Neuronal stem cell (in vitro differentiated cells): ENCODE measurements at regions not wholly inside any gene's neighbourhood (a gene's known extent, or its start where the extent isn't known, plus 50 kb on each side); places are given as distances from the start of the nearest gene placed in this dataset.

Experiments used
- DNase-seq: peaks from one replicate; pipeline ENCODE4 v3.0.0-alpha.2; 2013; ENCODE audit warnings: low spot score
- H2AFZ ChIP-seq: one replicate; pipeline ENCODE4 v1.6.1; 2013; ENCODE audit warnings: mild to moderate bottlenecking, low read length, inconsistent platforms
- H2AK5ac ChIP-seq: 2 replicates; pipeline ENCODE4 v1.6.1; 2013; ENCODE audit warnings: low read depth, mild to moderate bottlenecking, inconsistent platforms, low read length, moderate library complexity, mixed read lengths
- H2BK120ac ChIP-seq: 2 replicates; pipeline ENCODE4 v1.6.1; 2013; ENCODE audit warnings: low read depth, mild to moderate bottlenecking, inconsistent platforms, low read length, moderate library complexity, mixed read lengths
- H2BK12ac ChIP-seq: one replicate; pipeline ENCODE4 v1.6.1; 2013; ENCODE audit warnings: low read length, inconsistent platforms
- H2BK15ac ChIP-seq: 2 replicates; pipeline ENCODE4 v1.6.1; 2013; ENCODE audit warnings: mild to moderate bottlenecking, low read length, inconsistent platforms, mixed read lengths
- H2BK5ac ChIP-seq: one replicate; pipeline ENCODE4 v1.6.1; 2013; ENCODE audit warnings: inconsistent platforms, mild to moderate bottlenecking, low read length, moderate library complexity
- H3K14ac ChIP-seq: one replicate; pipeline ENCODE4 v1.6.1; 2013; ENCODE audit warnings: low read length, inconsistent platforms
- H3K18ac ChIP-seq: 2 replicates; pipeline ENCODE4 v1.6.1; 2013; ENCODE audit warnings: low read length, inconsistent platforms
- H3K23ac ChIP-seq: 2 replicates; pipeline ENCODE4 v1.6.1; 2013; ENCODE audit warnings: low read depth, mild to moderate bottlenecking, mixed read lengths, low read length, inconsistent platforms; ENCODE audit not compliant: poor library complexity
- H3K27ac ChIP-seq: replicated peaks from 3 replicates; pipeline ENCODE4 v1.5.1; 2013; ENCODE audit warnings: low read length, inconsistent platforms
- H3K27me3 ChIP-seq, 3 experiments: 2 replicates each; pipeline ENCODE4 v1.6.1; 2013; ENCODE audit warnings: low read length in 3 of 3, mild to moderate bottlenecking in 2 of 3, inconsistent platforms in 1 of 3, low read depth in 1 of 3, mixed read lengths in 1 of 3, moderate library complexity in 1 of 3; ENCODE audit not compliant: control insufficient read depth in 3 of 3, insufficient read depth in 3 of 3
- H3K36me3 ChIP-seq, 2 donors: replicated peaks in 1 of 2; 2 replicates each; pipeline ENCODE4 v1.6.1; 2013; ENCODE audit warnings: low read length in 2 of 2; ENCODE audit not compliant: control insufficient read depth in 2 of 2, insufficient read depth in 2 of 2
- H3K4ac ChIP-seq: 2 replicates; pipeline ENCODE4 v1.6.1; 2013; ENCODE audit warnings: inconsistent platforms, mild to moderate bottlenecking, low read length, moderate library complexity
- H3K4me1 ChIP-seq, 2 donors: 1 replicate in 1 of 2; 2 replicates in 1 of 2; pipeline ENCODE4 v1.6.1; 2013; ENCODE audit warnings: low read length in 2 of 2, low read depth in 1 of 2; ENCODE audit not compliant: control insufficient read depth in 2 of 2, insufficient read depth in 1 of 2
- H3K4me2 ChIP-seq: one replicate; pipeline ENCODE4 v1.6.1; 2013; ENCODE audit warnings: mild to moderate bottlenecking, low read length, inconsistent platforms; ENCODE audit not compliant: insufficient read depth, poor library complexity, severe bottlenecking
- H3K4me3 ChIP-seq, 2 donors: 2 replicates each; pipeline ENCODE4 v1.5.1; 2013; ENCODE audit warnings: low read length in 2 of 2, mild to moderate bottlenecking in 2 of 2, inconsistent platforms in 1 of 2, moderate library complexity in 1 of 2
- H3K79me1 ChIP-seq: one replicate; pipeline ENCODE4 v1.6.1; 2013; ENCODE audit warnings: low read depth, mild to moderate bottlenecking, inconsistent platforms, low read length, moderate library complexity
- H3K9ac ChIP-seq: one replicate; pipeline ENCODE4 v1.6.1; 2013; ENCODE audit warnings: mild to moderate bottlenecking, low read depth, low read length, inconsistent platforms; ENCODE audit not compliant: poor library complexity
- H3K9me3 ChIP-seq, 2 donors: replicated peaks in 1 of 2; 2 replicates each; pipeline versions ENCODE3 to v1.6.1; 2013; ENCODE audit warnings: low read length in 2 of 2, mild to moderate bottlenecking in 2 of 2, inconsistent platforms in 1 of 2, low read depth in 1 of 2, mixed read lengths in 1 of 2, moderate library complexity in 1 of 2; ENCODE audit not compliant: control insufficient read depth in 2 of 2, insufficient read depth in 1 of 2
- H4K8ac ChIP-seq: one replicate; pipeline ENCODE4 v1.6.1; 2013; ENCODE audit warnings: low read depth, mild to moderate bottlenecking, inconsistent platforms, low read length, moderate library complexity
- H4K91ac ChIP-seq: one replicate; pipeline ENCODE4 v1.6.1; 2013; ENCODE audit warnings: low read length, low read depth, mild to moderate bottlenecking, inconsistent platforms; ENCODE audit not compliant: poor library complexity
- WGBS, 2 donors: extraction: QIAGEN DNeasy Blood & Tissue Kit; methylation state at CpG; one replicate each; pipeline ENCODE4 v1.1.7; 2013; ENCODE audit warnings: missing lambda C conversion rate in 2 of 2, mixed read lengths in 1 of 2; ENCODE audit not compliant: insufficient read length in 2 of 2, insufficient replicate concordance in 1 of 2; ENCODE audit errors: extremely low coverage in 2 of 2; 5-methylcytosine and 5-hydroxymethylcytosine counted together

DNA sequence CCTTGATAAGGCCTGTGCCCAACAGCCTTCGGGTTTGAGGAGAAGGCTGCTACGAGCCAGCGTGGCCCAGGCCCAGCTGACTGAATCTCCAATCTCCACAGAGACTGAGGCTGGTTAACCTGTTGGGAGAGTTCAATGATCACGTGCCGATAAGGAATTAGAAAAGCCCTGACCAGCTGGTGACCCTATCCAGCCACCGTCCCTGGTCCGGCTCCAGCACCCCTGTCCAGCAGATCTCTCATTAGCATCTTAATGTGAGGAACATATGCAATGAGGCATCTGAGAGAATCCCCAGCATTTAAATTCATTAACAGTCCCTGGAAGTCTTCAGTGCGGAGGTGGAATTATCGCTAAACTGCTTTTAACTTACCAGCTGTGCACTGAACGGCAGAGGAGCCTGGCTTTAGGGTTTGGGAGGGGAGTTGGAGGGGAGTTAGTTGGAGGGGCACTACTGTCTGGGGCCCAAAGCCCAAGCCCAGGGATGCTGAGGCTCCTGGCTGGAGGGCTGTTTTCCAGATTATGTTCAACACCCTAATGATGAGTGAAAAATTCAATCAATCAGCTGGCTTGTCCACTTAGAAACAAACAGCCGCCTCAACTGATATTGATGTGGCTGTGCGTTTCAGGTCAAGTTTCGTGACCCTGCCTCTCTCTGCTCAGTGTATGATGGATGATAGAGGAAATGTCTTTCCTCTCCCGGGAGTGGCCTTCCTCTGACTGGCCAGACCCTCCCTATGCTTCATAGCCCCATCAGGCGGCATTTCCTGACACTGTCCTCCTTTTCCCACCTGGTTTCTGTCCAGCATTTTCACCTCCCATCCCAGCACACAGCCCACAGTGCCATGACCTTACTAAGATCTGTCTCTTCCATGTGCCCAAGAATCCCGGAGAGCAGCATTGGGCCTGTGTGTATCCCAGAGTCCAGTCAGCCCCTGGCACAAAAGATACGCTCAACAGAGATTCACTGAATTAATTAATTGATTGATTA lies 184.5 kb downstream of the CCT6B start:
- Histone ChIP-seq H3K18ac (no peak overlapping the region), H3K27ac (no peak overlapping the region)

DNA sequence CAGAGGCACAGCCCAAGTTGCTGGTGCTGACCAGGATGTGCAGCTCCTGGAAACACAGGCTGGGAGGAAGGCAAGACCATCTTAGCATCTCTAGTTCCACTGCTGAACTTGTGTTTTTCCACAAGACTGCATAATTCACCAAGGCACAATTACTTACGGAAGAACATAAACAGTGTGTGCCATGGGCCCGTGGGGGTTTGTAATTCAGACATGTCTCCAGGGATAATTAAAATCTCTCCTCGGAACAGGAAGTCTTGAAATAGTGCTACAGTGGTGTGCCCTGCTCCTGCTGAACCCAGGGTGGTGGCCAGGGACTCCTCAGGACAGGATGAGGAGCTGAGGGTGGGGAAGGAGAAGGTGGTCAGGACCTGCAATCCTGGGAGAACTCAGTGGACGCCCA lies 188.2 kb downstream of the CCT6B start:
- Histone ChIP-seq H2BK120ac (no peak overlapping the region), H3K4me1 (peaks cover 0 to 5% of the 10 kb centered on the region in 2 donors), H2AK5ac (no peak overlapping the region), H3K4ac (no peak overlapping the region), H3K4me3 (no peak overlapping the region), H3K18ac (no peak overlapping the region), H4K8ac (no peak overlapping the region), H3K79me1 (no peaks in the 10 kb centered on the region), H3K9me3 (no peaks in the 10 kb centered on the region), H3K27me3 (peaks cover 0 to 12% (median 0%) of the 10 kb centered on the region in 3 experiments), H4K91ac (no peak overlapping the region), H2BK12ac (no peak overlapping the region), H3K36me3 (no peaks in the 10 kb centered on the region), H3K27ac (no peak overlapping the region), H3K4me2 (no peak overlapping the region), H3K23ac (no peak overlapping the region), H2BK5ac (no peak overlapping the region), H3K14ac (no peak overlapping the region), H3K9ac (no peak overlapping the region), H2AFZ (no peak overlapping the region), H2BK15ac (no peak overlapping the region)
- no CpG with 5 or more reads among the region's 4 CpGs for WGBS, 2 donors
- DNase-seq = no peak

More for the DNA sequence above, 184.5 kb downstream of the CCT6B start:
- no peak overlapping the region for H3K4me2 ChIP-seq
- H2BK15ac ChIP-seq = no peak overlapping the region
- DNase-seq = no peak
- H3K4me1 ChIP-seq = peaks cover 0 to 12% of the 10 kb centered on the region in 2 donors
- peaks cover 0 to 9% (median 0%) of the 10 kb centered on the region in 3 experiments for H3K27me3 ChIP-seq
- H4K91ac ChIP-seq = no peak overlapping the region
- H2AK5ac ChIP-seq = no peak overlapping the region
- no peak overlapping the region for H4K8ac ChIP-seq
- no CpG with 5 or more reads among the region's 17 CpGs for WGBS, 2 donors
- H3K9me3 ChIP-seq = peaks cover 0 to 4% of the 10 kb centered on the region in 2 donors
- no peak overlapping the region for H3K14ac ChIP-seq
- no peak overlapping the region for H3K4me3 ChIP-seq
- no peak overlapping the region for H3K23ac ChIP-seq
- no peak overlapping the region for H3K4ac ChIP-seq
- H3K36me3 ChIP-seq = no peaks in the 10 kb centered on the region
- H2BK12ac ChIP-seq = no peak overlapping the region
- H2BK5ac ChIP-seq = no peak overlapping the region
- no peaks in the 10 kb centered on the region for H3K79me1 ChIP-seq
- no peak overlapping the region for H2AFZ ChIP-seq
- no peak overlapping the region for H2BK120ac ChIP-seq
- no peak overlapping the region for H3K9ac ChIP-seq

DNA sequence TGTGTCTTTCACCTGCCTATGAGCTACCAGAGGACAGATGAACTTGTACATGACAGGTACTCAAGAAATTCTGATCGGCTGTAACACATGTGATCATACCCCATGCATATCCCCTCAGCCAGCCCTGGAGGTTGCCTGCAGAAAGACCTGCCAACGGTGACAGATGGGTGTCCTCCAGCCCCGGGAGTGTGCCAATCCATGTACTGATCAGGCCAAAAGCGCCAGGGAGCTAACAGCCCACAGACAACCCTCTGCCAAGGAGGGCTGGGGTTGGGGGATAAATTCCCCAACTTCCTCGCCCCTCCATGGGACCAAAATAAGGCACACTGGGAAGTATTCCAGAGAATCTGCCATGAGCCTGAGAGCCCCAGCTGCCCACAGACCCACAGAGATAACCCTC lies 189.4 kb downstream of the CCT6B start:
- no peak overlapping the region for H2AK5ac ChIP-seq

DNA sequence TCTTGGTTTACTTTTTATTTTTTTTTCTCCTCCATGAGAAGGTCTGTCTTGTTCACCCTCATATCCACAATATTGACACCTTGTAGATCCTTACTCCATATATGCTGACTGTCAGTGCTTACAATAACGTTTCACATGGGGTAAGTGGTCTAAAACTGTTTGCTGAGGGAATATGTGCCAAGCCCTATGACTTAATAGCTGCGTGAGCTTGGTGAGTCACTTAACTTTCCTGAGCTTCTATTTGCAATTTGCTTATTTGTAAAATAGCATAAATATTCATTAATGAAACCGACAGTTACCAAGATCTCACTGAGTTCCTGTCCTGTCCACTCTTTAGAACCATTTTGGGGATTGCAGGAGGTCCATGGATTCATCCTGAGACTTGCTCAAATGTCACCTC lies 190.7 kb downstream of the CCT6B start:
- Histone ChIP-seq H3K9ac (no peak overlapping the region), H3K4me2 (no peak overlapping the region), H3K79me1 (peaks cover 2% of the 10 kb centered on the region), H2BK12ac (no peak overlapping the region), H2BK120ac (no peak overlapping the region), H2BK5ac (no peak overlapping the region), H3K18ac (no peak overlapping the region), H2BK15ac (no peak overlapping the region), H4K91ac (no peak overlapping the region), H2AFZ (no peak overlapping the region), H3K9me3 (no peaks in the 10 kb centered on the region), H3K36me3 (no peaks in the 10 kb centered on the region), H3K27me3 (peaks cover 0 to 10% (median 0%) of the 10 kb centered on the region in 3 experiments), H4K8ac (no peak overlapping the region), H3K4me1 (peaks cover 0 to 5% of the 10 kb centered on the region in 2 donors), H3K4ac (no peak overlapping the region), H3K23ac (no peak overlapping the region), H3K4me3 (no peak overlapping the region), H2AK5ac (no peak overlapping the region), H3K14ac (no peak overlapping the region), H3K27ac (no peak overlapping the region)
- no peak for DNase-seq
- WGBS, 2 donors = no CpG with 5 or more reads among the region's 3 CpGs

More for the DNA sequence above, 189.4 kb downstream of the CCT6B start:
- Histone ChIP-seq H3K9ac (no peak overlapping the region), H3K4me2 (no peak overlapping the region), H2BK120ac (no peak overlapping the region), H3K23ac (no peak overlapping the region), H3K9me3 (no peaks in the 10 kb centered on the region), H3K27me3 (peaks cover 0 to 12% (median 0%) of the 10 kb centered on the region in 3 experiments), H2BK12ac (no peak overlapping the region), H3K4ac (no peak overlapping the region), H4K8ac (no peak overlapping the region), H3K4me1 (peaks cover 0 to 5% of the 10 kb centered on the region in 2 donors), H3K27ac (no peak overlapping the region), H4K91ac (no peak overlapping the region), H3K18ac (no peak overlapping the region), H3K79me1 (peaks cover 2% of the 10 kb centered on the region), H2BK5ac (no peak overlapping the region), H3K36me3 (no peaks in the 10 kb centered on the region), H3K4me3 (no peak overlapping the region), H2AFZ (no peak overlapping the region), H2BK15ac (no peak overlapping the region), H3K14ac (no peak overlapping the region)
- DNase-seq = no peak
- no CpG with 5 or more reads among the region's 5 CpGs for WGBS, 2 donors
